WTC11 (cell line): ENCODE measurements at regions not wholly inside any gene's neighbourhood (a gene's known extent, or its start where the extent isn't known, plus 50 kb on each side); places are given as distances from the start of the nearest gene placed in this dataset.

Experiments
- ATAC-seq: fragments of 200-7000 bp; cut with Tn5 transposase; 2 replicates; pipeline ENCODE4 v1.10.0; 2021; ENCODE audit warnings: mild to moderate bottlenecking, moderate library complexity
- CTCF ChIA-PET: fragments of 300-600 bp; sonication (Branson Sonifier 250); formaldehyde crosslinking; loops from one replicate; lab custom pipeline; 2021; ENCODE audit warnings: antibody characterized with exemption; lab: Charles Lee
- POLR2A ChIA-PET: fragments of 350-600 bp; sonication (Branson Sonifier 250); formaldehyde crosslinking; loops from one replicate; lab custom pipeline; 2021; ENCODE audit warnings: antibody characterized with exemption; lab: Charles Lee
- DNase-seq: peaks from one replicate; pipeline ENCODE4 v3.0.0; 2021; ENCODE audit warnings: low spot score
- H3K27ac Mint-ChIP-seq: 2 replicates; pipeline ENCODE4 v1.8.0; 2021; ENCODE audit warnings: mixed read lengths
- H3K27me3 Mint-ChIP-seq: 2 replicates; pipeline ENCODE4 v1.8.0; 2021; ENCODE audit warnings: low read depth, mild to moderate bottlenecking, moderate library complexity, mixed read lengths
- H3K36me3 Mint-ChIP-seq: 2 replicates; pipeline ENCODE4 v1.8.0; 2021; ENCODE audit warnings: mixed read lengths
- H3K4me1 Mint-ChIP-seq: 2 replicates; pipeline ENCODE4 v1.8.0; 2022; ENCODE audit warnings: mixed read lengths
- H3K4me3 Mint-ChIP-seq: 2 replicates; pipeline ENCODE4 v1.8.0; 2021; ENCODE audit warnings: mild to moderate bottlenecking, moderate library complexity, mixed read lengths
- H3K9me3 Mint-ChIP-seq: 2 replicates; pipeline ENCODE4 v1.8.0; 2021; ENCODE audit warnings: mixed read lengths
- ATF1 ChIP-seq: sonication (generic); formaldehyde crosslinking; IDR thresholded peaks from 2 replicates; pipeline ENCODE4 v1.8.1; 2023; ENCODE audit warnings: mild to moderate bottlenecking, moderate library complexity, missing genetic modification reagents
- CBFB ChIP-seq: sonication (generic); formaldehyde crosslinking; IDR thresholded peaks from 2 replicates; pipeline ENCODE4 v1.8.1; 2022; ENCODE audit warnings: mild to moderate bottlenecking, low read depth, missing genetic modification reagents
- ESRRA ChIP-seq: sonication (generic); formaldehyde crosslinking; IDR thresholded peaks from 2 replicates; pipeline ENCODE4 v1.8.1; 2022; ENCODE audit warnings: mild to moderate bottlenecking, missing genetic modification reagents, borderline replicate concordance
- FOXJ3 ChIP-seq: sonication (generic); formaldehyde crosslinking; IDR thresholded peaks from 2 replicates; pipeline ENCODE4 v1.9.0; 2021; ENCODE audit warnings: missing genetic modification reagents, mild to moderate bottlenecking, borderline replicate concordance
- GRHL2 ChIP-seq: fragments of 250-450 bp; sonication (Bioruptor Pico); IDR thresholded peaks from 2 replicates; pipeline ENCODE4 v1.8.0; 2022; ENCODE audit warnings: mild to moderate bottlenecking, moderate library complexity; ENCODE audit not compliant: insufficient replicate concordance, severe bottlenecking
- HMGA2 ChIP-seq: fragments of 250-450 bp; sonication (Bioruptor Pico); IDR thresholded peaks from 2 replicates; pipeline ENCODE4 v1.4.0; 2021; ENCODE audit warnings: mild to moderate bottlenecking, moderate library complexity
- NFATC4 ChIP-seq: fragments of 250-450 bp; sonication (Bioruptor Pico); IDR thresholded peaks from 2 replicates; pipeline ENCODE4 v1.9.0; 2021; ENCODE audit warnings: mild to moderate bottlenecking
- NFE2L1 ChIP-seq: sonication (generic); formaldehyde crosslinking; IDR thresholded peaks from 2 replicates; pipeline ENCODE4 v1.8.1; 2023; ENCODE audit warnings: missing genetic modification reagents
- NFYB ChIP-seq: sonication (generic); formaldehyde crosslinking; conservative IDR thresholded peaks from 2 replicates; pipeline ENCODE4 v1.8.0; 2022; ENCODE audit warnings: low read depth, missing genetic modification reagents
- NR2C2 ChIP-seq: sonication (generic); formaldehyde crosslinking; IDR thresholded peaks from 2 replicates; pipeline ENCODE4 v1.8.0; 2022; ENCODE audit warnings: mild to moderate bottlenecking, missing genetic modification reagents
- NR3C1 ChIP-seq: sonication (generic); formaldehyde crosslinking; conservative IDR thresholded peaks from 2 replicates; pipeline ENCODE4 v1.8.1; 2023; ENCODE audit warnings: low read depth, mild to moderate bottlenecking, missing genetic modification reagents
- OVOL2 ChIP-seq: fragments of 250-450 bp; sonication (Bioruptor Pico); IDR thresholded peaks from 2 replicates; pipeline ENCODE4 v1.9.0; 2021; ENCODE audit warnings: mild to moderate bottlenecking, borderline replicate concordance
- PRRX2 ChIP-seq: fragments of 250-450 bp; sonication (Bioruptor Pico); IDR thresholded peaks from 2 replicates; pipeline ENCODE4 v1.8.0; 2021; ENCODE audit warnings: mild to moderate bottlenecking
- TEAD1 ChIP-seq: sonication (generic); formaldehyde crosslinking; IDR thresholded peaks from 2 replicates; pipeline ENCODE4 v1.8.0; 2022; ENCODE audit warnings: mild to moderate bottlenecking, missing genetic modification reagents
- USF2 ChIP-seq: sonication (generic); formaldehyde crosslinking; IDR thresholded peaks from 2 replicates; pipeline ENCODE4 v1.8.1; 2023; ENCODE audit warnings: mild to moderate bottlenecking, missing genetic modification reagents, moderate library complexity
- ZNF232 ChIP-seq: sonication (generic); formaldehyde crosslinking; IDR thresholded peaks from 2 replicates; pipeline ENCODE4 v1.8.0; 2022; ENCODE audit warnings: mild to moderate bottlenecking, missing genetic modification reagents
- ZNF396 ChIP-seq: fragments of 250-450 bp; sonication (Bioruptor Pico); IDR thresholded peaks from 2 replicates; pipeline ENCODE4 v1.8.0; 2021; ENCODE audit warnings: mild to moderate bottlenecking, moderate library complexity, borderline replicate concordance
- ZNF423 ChIP-seq: fragments of 250-450 bp; sonication (Bioruptor Pico); IDR thresholded peaks from 2 replicates; pipeline ENCODE4 v2.1.2; 2022; ENCODE audit warnings: mild to moderate bottlenecking, moderate library complexity
- ZNF671 ChIP-seq: fragments of 250-450 bp; sonication (Bioruptor Pico); IDR thresholded peaks from 2 replicates; pipeline ENCODE4 v1.8.0; 2021; ENCODE audit warnings: mild to moderate bottlenecking
- TF ChIP-seq, protein P1 (sequence below): sonication (generic); formaldehyde crosslinking; IDR thresholded peaks from 2 replicates; pipeline ENCODE4 v1.8.0; 2022; ENCODE audit warnings: missing genetic modification reagents
- TF ChIP-seq, protein P2 (sequence below): sonication (generic); formaldehyde crosslinking; IDR thresholded peaks from 2 replicates; pipeline ENCODE4 v1.8.0; 2022; ENCODE audit warnings: mild to moderate bottlenecking, missing genetic modification reagents
- TF ChIP-seq, protein P3 (sequence below): fragments of 250-450 bp; sonication (Bioruptor Pico); IDR thresholded peaks from 2 replicates; pipeline ENCODE4 v1.8.0; 2021; ENCODE audit warnings: mild to moderate bottlenecking
- TF ChIP-seq, protein P4 (sequence below): sonication (generic); formaldehyde crosslinking; IDR thresholded peaks from 2 replicates; pipeline ENCODE4 v1.8.0; 2023; ENCODE audit warnings: missing genetic modification reagents

DNA sequence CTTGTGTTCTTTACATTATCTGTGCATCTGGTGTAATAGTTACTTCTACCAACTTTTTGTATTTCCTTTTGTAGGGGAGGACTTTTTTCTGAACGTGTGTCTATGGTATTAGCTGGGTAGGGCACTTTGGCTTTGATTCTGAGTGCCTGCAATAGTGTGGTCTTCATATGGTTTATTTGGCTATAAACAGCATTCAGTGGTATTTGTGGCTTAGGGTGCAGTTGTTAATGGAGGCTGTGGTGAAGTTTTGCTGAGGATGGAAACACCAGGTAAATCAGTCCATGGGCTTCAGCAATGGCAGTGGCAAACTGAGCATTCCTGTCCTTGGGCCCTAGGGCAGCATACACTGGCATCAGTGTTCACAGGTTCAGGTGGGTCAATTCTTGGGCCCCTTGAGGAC is 230.6 kb upstream of the CTNNB1 start (continued):
- TF ChIP-seq, protein P1, sequence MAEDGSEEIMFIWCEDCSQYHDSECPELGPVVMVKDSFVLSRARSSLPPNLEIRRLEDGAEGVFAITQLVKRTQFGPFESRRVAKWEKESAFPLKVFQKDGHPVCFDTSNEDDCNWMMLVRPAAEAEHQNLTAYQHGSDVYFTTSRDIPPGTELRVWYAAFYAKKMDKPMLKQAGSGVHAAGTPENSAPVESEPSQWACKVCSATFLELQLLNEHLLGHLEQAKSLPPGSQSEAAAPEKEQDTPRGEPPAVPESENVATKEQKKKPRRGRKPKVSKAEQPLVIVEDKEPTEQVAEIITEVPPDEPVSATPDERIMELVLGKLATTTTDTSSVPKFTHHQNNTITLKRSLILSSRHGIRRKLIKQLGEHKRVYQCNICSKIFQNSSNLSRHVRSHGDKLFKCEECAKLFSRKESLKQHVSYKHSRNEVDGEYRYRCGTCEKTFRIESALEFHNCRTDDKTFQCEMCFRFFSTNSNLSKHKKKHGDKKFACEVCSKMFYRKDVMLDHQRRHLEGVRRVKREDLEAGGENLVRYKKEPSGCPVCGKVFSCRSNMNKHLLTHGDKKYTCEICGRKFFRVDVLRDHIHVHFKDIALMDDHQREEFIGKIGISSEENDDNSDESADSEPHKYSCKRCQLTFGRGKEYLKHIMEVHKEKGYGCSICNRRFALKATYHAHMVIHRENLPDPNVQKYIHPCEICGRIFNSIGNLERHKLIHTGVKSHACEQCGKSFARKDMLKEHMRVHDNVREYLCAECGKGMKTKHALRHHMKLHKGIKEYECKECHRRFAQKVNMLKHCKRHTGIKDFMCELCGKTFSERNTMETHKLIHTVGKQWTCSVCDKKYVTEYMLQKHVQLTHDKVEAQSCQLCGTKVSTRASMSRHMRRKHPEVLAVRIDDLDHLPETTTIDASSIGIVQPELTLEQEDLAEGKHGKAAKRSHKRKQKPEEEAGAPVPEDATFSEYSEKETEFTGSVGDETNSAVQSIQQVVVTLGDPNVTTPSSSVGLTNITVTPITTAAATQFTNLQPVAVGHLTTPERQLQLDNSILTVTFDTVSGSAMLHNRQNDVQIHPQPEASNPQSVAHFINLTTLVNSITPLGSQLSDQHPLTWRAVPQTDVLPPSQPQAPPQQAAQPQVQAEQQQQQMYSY (CRISPR knock-in tag) = no peak
- TF ChIP-seq NR2C2 (CRISPR knock-in tag) (no peak), NR3C1 (no peak)

DNA sequence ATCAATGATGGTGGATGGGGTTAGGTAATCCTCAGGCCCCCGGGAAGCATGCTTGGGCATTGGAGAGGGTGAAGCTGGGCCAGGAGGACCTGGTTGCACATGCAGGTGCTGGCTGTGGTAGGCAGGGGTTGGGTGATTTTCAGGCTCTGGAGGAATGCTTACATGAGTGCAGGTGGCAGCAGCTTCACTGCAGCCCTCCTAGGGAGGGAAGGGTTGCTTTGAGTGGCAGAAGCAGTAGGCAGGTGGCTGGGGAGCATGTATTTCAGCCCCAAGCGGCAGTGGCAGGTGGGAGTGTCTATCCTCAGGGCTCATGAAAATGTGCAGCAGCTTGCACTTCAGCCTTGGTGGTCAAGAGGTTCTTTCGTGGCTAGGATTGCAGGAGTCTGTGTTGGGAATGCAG is 230.0 kb upstream of the CTNNB1 start:
- H3K36me3 Mint-ChIP-seq = peaks cover 4% of the 10 kb centered on the region; the same call in 1 of the 2 replicates
- ChIA-PET CTCF (no interaction called here), POLR2A (no interaction called here)
- H3K9me3 Mint-ChIP-seq = peaks cover 11% of the 10 kb centered on the region
- TF ChIP-seq, protein P2, sequence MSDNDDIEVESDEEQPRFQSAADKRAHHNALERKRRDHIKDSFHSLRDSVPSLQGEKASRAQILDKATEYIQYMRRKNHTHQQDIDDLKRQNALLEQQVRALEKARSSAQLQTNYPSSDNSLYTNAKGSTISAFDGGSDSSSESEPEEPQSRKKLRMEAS (CRISPR knock-in tag) = no peak
- TF ChIP-seq ZNF232 (CRISPR knock-in tag) (no peak), USF2 (CRISPR knock-in tag) (no peak), ATF1 (CRISPR knock-in tag) (no peak), NFE2L1 (CRISPR knock-in tag) (no peak), ZNF423 (CRISPR knock-in tag) (no peak), ZNF671 (CRISPR knock-in tag) (no peak), ESRRA (CRISPR knock-in tag) (no peak), ZNF396 (CRISPR knock-in tag) (no peak)
- TF ChIP-seq, protein P1 (CRISPR knock-in tag) = no peak
- TF ChIP-seq, protein P3, sequence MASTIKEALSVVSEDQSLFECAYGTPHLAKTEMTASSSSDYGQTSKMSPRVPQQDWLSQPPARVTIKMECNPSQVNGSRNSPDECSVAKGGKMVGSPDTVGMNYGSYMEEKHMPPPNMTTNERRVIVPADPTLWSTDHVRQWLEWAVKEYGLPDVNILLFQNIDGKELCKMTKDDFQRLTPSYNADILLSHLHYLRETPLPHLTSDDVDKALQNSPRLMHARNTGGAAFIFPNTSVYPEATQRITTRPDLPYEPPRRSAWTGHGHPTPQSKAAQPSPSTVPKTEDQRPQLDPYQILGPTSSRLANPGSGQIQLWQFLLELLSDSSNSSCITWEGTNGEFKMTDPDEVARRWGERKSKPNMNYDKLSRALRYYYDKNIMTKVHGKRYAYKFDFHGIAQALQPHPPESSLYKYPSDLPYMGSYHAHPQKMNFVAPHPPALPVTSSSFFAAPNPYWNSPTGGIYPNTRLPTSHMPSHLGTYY = no peak
- no peak for DNase-seq
- no peaks in the 10 kb centered on the region; the same call in 1 of the 2 replicates for H3K27me3 Mint-ChIP-seq
- H3K4me1 Mint-ChIP-seq = peaks cover 7% of the 10 kb centered on the region
- no peak overlapping the region for H3K4me3 Mint-ChIP-seq
- H3K27ac Mint-ChIP-seq = no peak overlapping the region
- no peak for ATAC-seq

GRCh38 chr3:40969756-40970466 is 229.4 kb upstream of the CTNNB1 start:
- no peak for TF ChIP-seq NR2C2 (CRISPR knock-in tag)
- TF ChIP-seq TEAD1 (CRISPR knock-in tag) = no peak
- no peak for TF ChIP-seq NFATC4
- no peak for TF ChIP-seq NFYB (CRISPR knock-in tag)
- TF ChIP-seq ZNF423 (CRISPR knock-in tag) = no peak
- no peak for TF ChIP-seq HMGA2 (CRISPR knock-in tag)
- TF ChIP-seq, protein P4, sequence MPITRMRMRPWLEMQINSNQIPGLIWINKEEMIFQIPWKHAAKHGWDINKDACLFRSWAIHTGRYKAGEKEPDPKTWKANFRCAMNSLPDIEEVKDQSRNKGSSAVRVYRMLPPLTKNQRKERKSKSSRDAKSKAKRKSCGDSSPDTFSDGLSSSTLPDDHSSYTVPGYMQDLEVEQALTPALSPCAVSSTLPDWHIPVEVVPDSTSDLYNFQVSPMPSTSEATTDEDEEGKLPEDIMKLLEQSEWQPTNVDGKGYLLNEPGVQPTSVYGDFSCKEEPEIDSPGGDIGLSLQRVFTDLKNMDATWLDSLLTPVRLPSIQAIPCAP (CRISPR knock-in tag) = no peak
- no peak for TF ChIP-seq ZNF232 (CRISPR knock-in tag)
- TF ChIP-seq PRRX2 = no peak
- TF ChIP-seq OVOL2 = no peak
- TF ChIP-seq CBFB (CRISPR knock-in tag) = no peak
- TF ChIP-seq FOXJ3 (CRISPR knock-in tag) = no peak
- TF ChIP-seq GRHL2 (CRISPR knock-in tag) = no peak
- peaks cover 3% of the 10 kb centered on the region; the same call in 1 of the 2 replicates for H3K36me3 Mint-ChIP-seq
- peaks cover 7% of the 10 kb centered on the region for H3K4me1 Mint-ChIP-seq
- H3K9me3 Mint-ChIP-seq = peaks cover 6% of the 10 kb centered on the region
- POLR2A ChIA-PET = no interaction called here
- no peaks in the 10 kb centered on the region; the same call in 1 of the 2 replicates for H3K27me3 Mint-ChIP-seq
- no peak overlapping the region for H3K27ac Mint-ChIP-seq
- CTCF ChIA-PET = no interaction called here
- ATAC-seq (no peak), DNase-seq (no peak)
- H3K4me3 Mint-ChIP-seq = no peak overlapping the region
